GM12874 (cell line): ENCODE measurements at regions not wholly inside any gene's neighbourhood (a gene's known extent, or its start where the extent isn't known, plus 50 kb on each side); places are given as distances from the start of the nearest gene placed in this dataset.

Source experiments
- CTCF ChIP-seq: IDR thresholded peaks from 2 replicates; pipeline ENCODE4 v1.5.1; 2011; ENCODE audit warnings: low read depth, mild to moderate bottlenecking, control low read depth, low read length, moderate library complexity; ENCODE audit not compliant: insufficient read depth

DNA sequence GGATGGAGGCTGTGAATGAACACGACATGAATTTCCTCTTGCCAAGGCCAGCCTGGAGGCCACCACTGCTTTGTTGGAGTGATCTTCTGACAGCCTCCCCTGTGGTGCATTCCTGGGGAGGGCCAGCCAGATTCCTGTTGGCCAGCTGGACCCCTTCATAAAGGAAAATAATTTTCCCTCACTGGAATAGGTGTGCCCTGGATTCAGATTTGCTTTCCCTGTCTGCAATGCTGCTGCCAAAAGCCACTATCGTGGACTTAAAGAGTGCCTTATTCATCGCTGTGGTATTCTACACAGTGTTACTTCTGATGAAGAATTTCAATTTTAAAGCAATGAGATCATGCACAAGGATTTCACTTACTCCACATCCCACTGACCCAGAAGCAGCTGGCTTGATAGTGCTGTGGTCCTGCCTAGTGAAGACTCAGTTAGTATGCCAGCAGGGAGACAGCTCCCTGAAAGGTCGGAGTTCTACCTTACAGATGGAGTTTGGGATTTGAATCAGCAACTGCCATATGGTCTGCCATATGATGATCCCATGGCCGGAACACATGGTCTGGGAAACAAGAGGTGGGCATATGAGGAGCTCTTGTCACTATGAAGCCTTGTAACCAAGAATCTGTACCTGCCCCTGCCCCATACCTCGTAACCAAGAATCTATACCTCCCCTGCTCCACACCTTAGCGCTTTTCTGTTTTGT lies 145.2 kb downstream of the KLF13 start:
- TF ChIP-seq CTCF = no peak

GRCh38 chr15:31472636-31473384 lies 146.2 kb downstream of the KLF13 start:
- TF ChIP-seq CTCF = no peak

DNA sequence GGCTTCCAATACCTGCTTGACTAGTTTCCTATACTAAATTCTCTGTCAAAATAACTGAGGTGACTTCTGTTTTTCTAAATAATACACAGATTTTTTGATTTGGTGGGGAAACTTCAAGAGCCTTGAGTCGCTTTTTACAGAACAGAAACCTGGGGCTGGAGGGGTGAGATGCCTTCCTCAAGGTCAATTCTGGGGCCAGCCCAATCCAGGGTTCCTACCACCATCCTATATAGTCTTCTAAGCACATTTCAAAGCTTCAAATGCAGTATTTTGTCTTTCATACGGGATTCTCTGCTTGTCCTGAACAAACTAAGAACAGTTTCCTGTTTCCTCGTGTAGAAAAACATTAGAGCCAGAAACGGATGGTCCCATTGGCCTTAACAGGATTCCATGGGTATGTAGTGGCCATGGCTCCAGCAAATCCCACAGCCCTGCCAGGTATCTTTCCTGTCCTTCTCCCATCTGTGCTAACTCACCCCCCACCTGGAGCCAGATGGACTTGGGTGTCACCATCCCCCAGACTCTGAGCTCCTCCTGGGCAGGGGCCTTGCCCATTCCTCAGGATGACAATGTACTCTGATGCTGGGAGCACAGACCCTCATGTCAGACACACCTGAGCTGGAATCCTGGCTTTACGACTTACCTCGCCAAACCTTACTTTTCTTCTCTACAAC lies 146.9 kb downstream of the KLF13 start:
- TF ChIP-seq CTCF = no peak

- no peak for TF ChIP-seq CTCF
These were observed 147.6 kb downstream of the KLF13 start for GRCh38 chr15:31474059-31474868.

GRCh38 chr15:31476236-31476810 lies 149.7 kb downstream of the KLF13 start:
- no peak for TF ChIP-seq CTCF

DNA sequence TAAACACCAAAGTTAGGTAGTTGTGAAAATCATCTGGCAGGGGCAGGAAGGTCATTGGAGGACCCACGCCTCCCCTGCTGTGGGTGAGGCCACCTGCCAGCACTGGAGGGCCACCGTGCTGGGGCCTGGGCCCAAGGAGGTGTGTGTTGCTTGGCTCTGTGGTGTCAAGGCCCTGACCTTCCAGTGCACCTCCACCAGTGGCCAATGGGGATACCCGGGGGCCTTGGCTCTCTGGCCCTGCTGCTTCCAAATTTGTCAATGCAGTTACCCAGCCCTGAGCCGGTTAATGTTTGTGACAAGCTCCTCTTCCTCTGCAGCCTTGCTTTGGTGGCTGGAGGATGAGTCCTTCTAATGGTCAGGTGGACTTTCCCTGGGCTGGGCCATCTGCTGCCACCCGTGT lies 150.2 kb downstream of the KLF13 start:
- TF ChIP-seq CTCF = no peak
